Cardiac fibroblast (primary cell): ENCODE measurements at regions not wholly inside any gene's neighbourhood (a gene's known extent, or its start where the extent isn't known, plus 50 kb on each side); places are given as distances from the start of the nearest gene placed in this dataset.

Experiments
- DNase-seq, 2 donors: peaks; one replicate each; pipeline versions ENCODE4 v3.0.0 to v3.0.0-alpha.2; 2010; ENCODE audit warnings: low read depth in 2 of 2
- H3K4me3 ChIP-seq, 2 donors: replicated peaks in 1 of 2; 1 replicate in 1 of 2; 2 replicates in 1 of 2; pipeline ENCODE4 v1.5.1; 2011; ENCODE audit warnings: low read depth in 2 of 2, low read length in 2 of 2, mild to moderate bottlenecking in 2 of 2, moderate library complexity in 1 of 2
- CTCF ChIP-seq: IDR thresholded peaks from one replicate; pipeline ENCODE4 v1.5.1; 2011; ENCODE audit warnings: low read depth, mild to moderate bottlenecking, low read length, inconsistent platforms

GRCh38 chr5:68445257-68446069 is 229.9 kb downstream of the PIK3R1 start:
- no peak overlapping the region for H3K4me3 ChIP-seq
- no peak for DNase-seq
- no peak for TF ChIP-seq CTCF

DNA sequence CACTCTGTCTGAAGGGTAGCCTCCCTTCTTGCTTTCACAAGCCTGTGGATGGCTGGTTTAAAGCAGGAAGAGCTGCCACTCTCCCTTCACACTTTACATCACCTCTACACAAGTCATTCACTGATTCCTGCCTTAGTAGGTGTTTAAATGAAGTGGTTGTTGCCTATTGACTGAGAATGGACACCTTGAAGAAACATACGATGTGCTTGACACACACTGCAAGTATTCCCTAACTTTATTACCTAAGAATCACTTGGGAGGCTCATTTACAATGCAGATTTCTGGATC is 230.5 kb downstream of the PIK3R1 start:
- DNase-seq: no peak
- TF ChIP-seq CTCF: no peak
- H3K4me3 ChIP-seq: no peak overlapping the region

- TF ChIP-seq CTCF: no peak
- H3K4me3 ChIP-seq: no peak overlapping the region
- DNase-seq: no peak
Observed at GRCh38 chr5:68446487-68446894, 230.9 kb downstream of the PIK3R1 start.

DNA sequence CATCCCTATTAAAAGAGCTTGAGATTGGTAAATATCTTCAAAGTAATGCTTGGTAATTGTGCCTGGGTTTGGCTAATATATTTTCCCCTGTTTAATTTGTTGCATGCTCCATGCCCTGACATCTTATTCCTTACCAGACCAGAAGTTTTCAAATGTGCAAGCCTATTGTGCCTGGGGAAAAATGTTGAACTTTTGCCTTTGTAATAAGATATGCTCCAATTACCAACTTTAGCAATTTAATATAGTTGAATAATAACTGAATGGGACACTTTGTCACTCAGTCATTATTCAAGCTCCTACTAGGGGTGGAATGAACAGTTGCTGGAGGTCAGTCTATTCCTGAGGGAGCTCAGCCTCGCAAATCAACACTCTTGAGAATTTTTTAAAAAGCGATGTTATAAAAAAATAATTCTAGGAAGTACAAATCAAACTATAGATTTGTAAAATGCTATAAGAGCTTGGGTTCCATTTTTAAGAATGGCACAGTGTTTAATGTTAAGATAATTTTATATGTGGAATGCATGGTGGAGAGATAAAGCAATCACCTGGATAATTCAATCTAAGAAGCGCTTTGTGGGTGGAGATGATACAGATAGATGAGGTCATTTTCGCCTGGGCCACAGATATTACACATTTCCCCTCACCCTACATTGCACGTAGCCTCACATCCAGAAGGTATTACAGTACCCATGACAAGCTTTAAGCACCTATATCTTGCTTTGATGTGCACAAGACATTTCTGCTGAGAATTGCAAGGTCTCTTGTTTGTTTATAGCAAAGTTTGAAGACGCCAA is 231.8 kb downstream of the PIK3R1 start:
- DNase-seq: no peak
- no peak overlapping the region for H3K4me3 ChIP-seq
- TF ChIP-seq CTCF: no peak

- no peak for TF ChIP-seq CTCF
- no peak overlapping the region for H3K4me3 ChIP-seq
- DNase-seq: peak in 1 of 2 donors; percentile 55
Observed at GRCh38 chr5:68449380-68449779, 233.8 kb downstream of the PIK3R1 start.

DNA sequence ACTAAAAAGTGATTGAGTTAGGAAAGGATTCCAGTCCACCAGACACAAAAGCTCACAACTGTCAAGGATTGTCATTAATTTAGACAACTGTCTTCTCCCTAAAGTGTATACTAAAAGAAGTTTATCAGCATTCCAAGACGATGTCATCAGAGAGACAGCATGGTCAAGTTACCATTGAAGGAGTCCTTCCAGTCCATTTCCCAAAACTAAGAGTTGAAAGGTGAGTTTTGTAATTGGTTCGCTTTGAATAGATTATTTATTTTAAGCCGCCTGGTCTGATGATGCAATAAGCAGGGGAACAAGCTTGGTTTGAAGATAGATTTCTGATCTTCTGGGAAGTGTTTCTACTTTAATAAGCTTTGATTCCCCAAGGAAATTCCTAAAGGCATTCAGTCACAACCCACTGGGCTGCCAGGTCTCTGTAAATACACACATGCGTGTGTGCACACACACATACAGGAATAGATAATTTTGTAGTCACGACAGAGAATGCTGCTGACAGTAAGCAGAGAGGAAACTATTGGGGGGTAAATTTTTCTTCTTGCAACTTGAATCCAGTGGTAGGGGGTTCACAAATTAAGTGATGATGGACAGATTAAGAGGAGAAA is 234.8 kb downstream of the PIK3R1 start:
- H3K4me3 ChIP-seq: no peak overlapping the region
- no peak for TF ChIP-seq CTCF
- peak; percentile 18 to 60 for DNase-seq
